ENCODE measurements at regions not wholly inside any gene's neighbourhood (a gene's known extent, or its start where the extent isn't known, plus 50 kb on each side); places are given as distances from the start of the nearest gene placed in this dataset.

DNA sequence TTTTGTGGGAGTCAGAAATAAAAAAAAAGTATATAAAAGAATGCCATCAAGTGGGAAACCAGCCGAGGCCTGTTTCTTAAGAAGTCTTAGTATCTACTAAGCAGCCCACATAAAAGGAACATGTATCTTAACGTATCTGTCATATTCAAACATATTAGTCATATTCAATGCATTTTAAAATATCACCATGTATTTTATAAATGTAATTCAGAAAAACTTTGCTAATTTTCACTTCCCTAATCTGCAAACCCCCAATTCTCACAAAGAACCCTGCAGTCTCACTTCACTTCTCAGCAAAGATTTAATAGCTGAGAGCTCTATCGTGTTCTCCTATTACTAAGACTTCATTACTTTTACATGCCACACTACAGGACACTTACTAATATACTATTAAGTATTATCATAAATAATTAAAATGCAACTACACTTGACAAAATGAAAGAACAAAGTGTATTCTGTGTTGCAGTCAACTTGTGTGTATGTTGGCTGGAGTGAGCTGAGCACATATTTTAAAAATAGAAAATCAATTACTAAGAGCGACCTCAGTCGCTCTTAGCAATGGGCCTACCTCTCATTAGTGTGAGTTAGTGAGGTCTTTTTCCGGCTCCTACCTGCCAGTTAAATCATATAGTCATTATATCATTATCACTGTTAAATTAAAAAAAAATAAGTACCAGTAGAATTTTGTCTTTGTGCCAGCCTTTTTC, 484.3 kb downstream of the LMO4 start (continued):
- TF ChIP-seq ATF7 (IDR thresholded peaks at IDR 0.05; ENCODE audit: low read depth) = peak; percentile 35; the same call in 1 of the 2 replicates
- TF ChIP-seq DPF2 (IDR thresholded peaks at IDR 0.05) = peak; percentile 28; the same call in 1 of the 2 replicates
- TF ChIP-seq, protein P1, sequence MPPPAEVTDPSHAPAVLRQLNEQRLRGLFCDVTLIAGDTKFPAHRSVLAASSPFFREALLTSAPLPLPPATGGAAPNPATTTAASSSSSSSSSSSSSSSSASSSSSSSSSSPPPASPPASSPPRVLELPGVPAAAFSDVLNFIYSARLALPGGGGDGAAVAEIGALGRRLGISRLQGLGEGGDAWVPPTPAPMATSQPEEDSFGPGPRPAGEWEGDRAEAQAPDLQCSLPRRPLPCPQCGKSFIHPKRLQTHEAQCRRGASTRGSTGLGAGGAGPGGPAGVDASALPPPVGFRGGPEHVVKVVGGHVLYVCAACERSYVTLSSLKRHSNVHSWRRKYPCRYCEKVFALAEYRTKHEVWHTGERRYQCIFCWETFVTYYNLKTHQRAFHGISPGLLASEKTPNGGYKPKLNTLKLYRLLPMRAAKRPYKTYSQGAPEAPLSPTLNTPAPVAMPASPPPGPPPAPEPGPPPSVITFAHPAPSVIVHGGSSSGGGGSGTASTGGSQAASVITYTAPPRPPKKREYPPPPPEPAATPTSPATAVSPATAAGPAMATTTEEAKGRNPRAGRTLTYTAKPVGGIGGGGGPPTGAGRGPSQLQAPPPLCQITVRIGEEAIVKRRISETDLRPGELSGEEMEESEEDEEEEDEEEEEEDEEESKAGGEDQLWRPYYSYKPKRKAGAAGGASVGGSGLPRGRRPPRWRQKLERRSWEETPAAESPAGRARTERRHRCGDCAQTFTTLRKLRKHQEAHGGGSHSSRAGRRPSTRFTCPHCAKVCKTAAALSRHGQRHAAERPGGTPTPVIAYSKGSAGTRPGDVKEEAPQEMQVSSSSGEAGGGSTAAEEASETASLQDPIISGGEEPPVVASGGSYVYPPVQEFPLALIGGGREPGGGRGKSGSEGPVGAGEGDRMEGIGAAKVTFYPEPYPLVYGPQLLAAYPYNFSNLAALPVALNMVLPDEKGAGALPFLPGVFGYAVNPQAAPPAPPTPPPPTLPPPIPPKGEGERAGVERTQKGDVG (CRISPR knock-in tag; IDR thresholded peaks at IDR 0.05) = no peak
- TF ChIP-seq RBBP5 (conservative IDR thresholded peaks at IDR 0.05) = no peak
- TF ChIP-seq, protein P2, sequence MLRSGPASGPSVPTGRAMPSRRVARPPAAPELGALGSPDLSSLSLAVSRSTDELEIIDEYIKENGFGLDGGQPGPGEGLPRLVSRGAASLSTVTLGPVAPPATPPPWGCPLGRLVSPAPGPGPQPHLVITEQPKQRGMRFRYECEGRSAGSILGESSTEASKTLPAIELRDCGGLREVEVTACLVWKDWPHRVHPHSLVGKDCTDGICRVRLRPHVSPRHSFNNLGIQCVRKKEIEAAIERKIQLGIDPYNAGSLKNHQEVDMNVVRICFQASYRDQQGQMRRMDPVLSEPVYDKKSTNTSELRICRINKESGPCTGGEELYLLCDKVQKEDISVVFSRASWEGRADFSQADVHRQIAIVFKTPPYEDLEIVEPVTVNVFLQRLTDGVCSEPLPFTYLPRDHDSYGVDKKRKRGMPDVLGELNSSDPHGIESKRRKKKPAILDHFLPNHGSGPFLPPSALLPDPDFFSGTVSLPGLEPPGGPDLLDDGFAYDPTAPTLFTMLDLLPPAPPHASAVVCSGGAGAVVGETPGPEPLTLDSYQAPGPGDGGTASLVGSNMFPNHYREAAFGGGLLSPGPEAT (IDR thresholded peaks at IDR 0.05; ENCODE audit: low read depth) = 0 out of 2 replicates have a peak, but pooled peaks have one; percentile 12
- no peak for TF ChIP-seq NR2C1 (IDR thresholded peaks at IDR 0.05)
- TF ChIP-seq, protein P3, sequence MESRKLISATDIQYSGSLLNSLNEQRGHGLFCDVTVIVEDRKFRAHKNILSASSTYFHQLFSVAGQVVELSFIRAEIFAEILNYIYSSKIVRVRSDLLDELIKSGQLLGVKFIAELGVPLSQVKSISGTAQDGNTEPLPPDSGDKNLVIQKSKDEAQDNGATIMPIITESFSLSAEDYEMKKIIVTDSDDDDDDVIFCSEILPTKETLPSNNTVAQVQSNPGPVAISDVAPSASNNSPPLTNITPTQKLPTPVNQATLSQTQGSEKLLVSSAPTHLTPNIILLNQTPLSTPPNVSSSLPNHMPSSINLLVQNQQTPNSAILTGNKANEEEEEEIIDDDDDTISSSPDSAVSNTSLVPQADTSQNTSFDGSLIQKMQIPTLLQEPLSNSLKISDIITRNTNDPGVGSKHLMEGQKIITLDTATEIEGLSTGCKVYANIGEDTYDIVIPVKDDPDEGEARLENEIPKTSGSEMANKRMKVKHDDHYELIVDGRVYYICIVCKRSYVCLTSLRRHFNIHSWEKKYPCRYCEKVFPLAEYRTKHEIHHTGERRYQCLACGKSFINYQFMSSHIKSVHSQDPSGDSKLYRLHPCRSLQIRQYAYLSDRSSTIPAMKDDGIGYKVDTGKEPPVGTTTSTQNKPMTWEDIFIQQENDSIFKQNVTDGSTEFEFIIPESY (IDR thresholded peaks at IDR 0.05) = no peak
- no peak for TF ChIP-seq CBX5 (IDR thresholded peaks at IDR 0.05; ENCODE audit: low read depth)
- TF ChIP-seq POU2F2 (IDR thresholded peaks at IDR 0.05; ENCODE audit: borderline replicate concordance, low read depth, low read length) = no peak
- TF ChIP-seq, protein P4, sequence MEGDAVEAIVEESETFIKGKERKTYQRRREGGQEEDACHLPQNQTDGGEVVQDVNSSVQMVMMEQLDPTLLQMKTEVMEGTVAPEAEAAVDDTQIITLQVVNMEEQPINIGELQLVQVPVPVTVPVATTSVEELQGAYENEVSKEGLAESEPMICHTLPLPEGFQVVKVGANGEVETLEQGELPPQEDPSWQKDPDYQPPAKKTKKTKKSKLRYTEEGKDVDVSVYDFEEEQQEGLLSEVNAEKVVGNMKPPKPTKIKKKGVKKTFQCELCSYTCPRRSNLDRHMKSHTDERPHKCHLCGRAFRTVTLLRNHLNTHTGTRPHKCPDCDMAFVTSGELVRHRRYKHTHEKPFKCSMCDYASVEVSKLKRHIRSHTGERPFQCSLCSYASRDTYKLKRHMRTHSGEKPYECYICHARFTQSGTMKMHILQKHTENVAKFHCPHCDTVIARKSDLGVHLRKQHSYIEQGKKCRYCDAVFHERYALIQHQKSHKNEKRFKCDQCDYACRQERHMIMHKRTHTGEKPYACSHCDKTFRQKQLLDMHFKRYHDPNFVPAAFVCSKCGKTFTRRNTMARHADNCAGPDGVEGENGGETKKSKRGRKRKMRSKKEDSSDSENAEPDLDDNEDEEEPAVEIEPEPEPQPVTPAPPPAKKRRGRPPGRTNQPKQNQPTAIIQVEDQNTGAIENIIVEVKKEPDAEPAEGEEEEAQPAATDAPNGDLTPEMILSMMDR (IDR thresholded peaks at IDR 0.05 in 2 of 3, conservative IDR thresholded peaks at IDR 0.05 in 1 of 3; ENCODE audit: control insufficient read depth in 2 of 3, extremely low read depth in 1 of 3, insufficient read depth in 1 of 3, low read depth in 3 of 3, low read length in 3 of 3) = no peak
- TF ChIP-seq NFXL1 (IDR thresholded peaks at IDR 0.05; ENCODE audit: borderline replicate concordance) = no peak
- TF ChIP-seq, protein P5, sequence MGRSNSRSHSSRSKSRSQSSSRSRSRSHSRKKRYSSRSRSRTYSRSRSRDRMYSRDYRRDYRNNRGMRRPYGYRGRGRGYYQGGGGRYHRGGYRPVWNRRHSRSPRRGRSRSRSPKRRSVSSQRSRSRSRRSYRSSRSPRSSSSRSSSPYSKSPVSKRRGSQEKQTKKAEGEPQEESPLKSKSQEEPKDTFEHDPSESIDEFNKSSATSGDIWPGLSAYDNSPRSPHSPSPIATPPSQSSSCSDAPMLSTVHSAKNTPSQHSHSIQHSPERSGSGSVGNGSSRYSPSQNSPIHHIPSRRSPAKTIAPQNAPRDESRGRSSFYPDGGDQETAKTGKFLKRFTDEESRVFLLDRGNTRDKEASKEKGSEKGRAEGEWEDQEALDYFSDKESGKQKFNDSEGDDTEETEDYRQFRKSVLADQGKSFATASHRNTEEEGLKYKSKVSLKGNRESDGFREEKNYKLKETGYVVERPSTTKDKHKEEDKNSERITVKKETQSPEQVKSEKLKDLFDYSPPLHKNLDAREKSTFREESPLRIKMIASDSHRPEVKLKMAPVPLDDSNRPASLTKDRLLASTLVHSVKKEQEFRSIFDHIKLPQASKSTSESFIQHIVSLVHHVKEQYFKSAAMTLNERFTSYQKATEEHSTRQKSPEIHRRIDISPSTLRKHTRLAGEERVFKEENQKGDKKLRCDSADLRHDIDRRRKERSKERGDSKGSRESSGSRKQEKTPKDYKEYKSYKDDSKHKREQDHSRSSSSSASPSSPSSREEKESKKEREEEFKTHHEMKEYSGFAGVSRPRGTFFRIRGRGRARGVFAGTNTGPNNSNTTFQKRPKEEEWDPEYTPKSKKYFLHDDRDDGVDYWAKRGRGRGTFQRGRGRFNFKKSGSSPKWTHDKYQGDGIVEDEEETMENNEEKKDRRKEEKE (IDR thresholded peaks at IDR 0.05) = no peak
- no peak for TF ChIP-seq TCF12 (IDR thresholded peaks at IDR 0.05; ENCODE audit: low read depth, low read length)
- no peak for TF ChIP-seq EGR1 (IDR thresholded peaks at IDR 0.05; ENCODE audit: borderline replicate concordance in 1 of 2, low read depth in 2 of 2, low read length in 2 of 2)

All from GM12878 (cell line).